Fibroblast of peridontal ligament (primary cell): ENCODE measurements at regions not wholly inside any gene's neighbourhood (a gene's known extent, or its start where the extent isn't known, plus 50 kb on each side); places are given as distances from the start of the nearest gene placed in this dataset.

Source experiments
- DNase-seq: peaks from one replicate; pipeline ENCODE4 v3.0.0-alpha.2; 2010; ENCODE audit errors: extremely low read depth

GRCh38 chr3:188102861-188103547, 51.0 kb upstream of the LPP start:
- no peak for DNase-seq

GRCh38 chr3:188104050-188104449, 49.9 kb upstream of the LPP start:
- peak; percentile 46 for DNase-seq
